GM21447 (cell line): ENCODE measurements at regions not wholly inside any gene's neighbourhood (a gene's known extent, or its start where the extent isn't known, plus 50 kb on each side); places are given as distances from the start of the nearest gene placed in this dataset.

Source experiments
- ATAC-seq: cut with Tn5 transposase; IDR thresholded peaks from one replicate; pipeline ENCODE4 v1.9.1; 2021; ENCODE audit not compliant: unreplicated experiment

GRCh38 chr18:34631093-34631966 is 78.8 kb upstream of the DTNA start:
- no peak for ATAC-seq

GRCh38 chr18:34632321-34632720 is 77.8 kb upstream of the DTNA start:
- no peak for ATAC-seq

- no peak for ATAC-seq
Observed at GRCh38 chr18:34633368-34633767, 76.7 kb upstream of the DTNA start.

- ATAC-seq: no peak
Observed at GRCh38 chr18:34637094-34637801, 72.8 kb upstream of the DTNA start.

- no peak for ATAC-seq
Observed at GRCh38 chr18:34639687-34640086, 70.4 kb upstream of the DTNA start.

- ATAC-seq: no peak
Observed at GRCh38 chr18:34640276-34640675, 69.8 kb upstream of the DTNA start.

- no peak for ATAC-seq
Observed at GRCh38 chr18:34643989-34644388, 66.1 kb upstream of the DTNA start.

GRCh38 chr18:34647251-34647650 is 62.8 kb upstream of the DTNA start:
- no peak for ATAC-seq

GRCh38 chr18:34648269-34648985 is 61.7 kb upstream of the DTNA start:
- no peak for ATAC-seq

GRCh38 chr18:34649080-34649479 is 61.0 kb upstream of the DTNA start:
- no peak for ATAC-seq

- no peak for ATAC-seq
Observed at GRCh38 chr18:34650121-34650545, 60.0 kb upstream of the DTNA start.

- no peak for ATAC-seq
Observed at GRCh38 chr18:34651586-34652369, 58.3 kb upstream of the DTNA start.

- no peak for ATAC-seq
Observed at GRCh38 chr18:34655131-34655530, 55.0 kb upstream of the DTNA start.

- no peak for ATAC-seq
Observed at GRCh38 chr18:34657860-34658500, 52.1 kb upstream of the DTNA start.

- no peak for ATAC-seq
Observed at GRCh38 chr18:34659579-34660517, 50.2 kb upstream of the DTNA start.
